AG04450 (cell line): ENCODE measurements at regions not wholly inside any gene's neighbourhood (a gene's known extent, or its start where the extent isn't known, plus 50 kb on each side); places are given as distances from the start of the nearest gene placed in this dataset.
"Not testable (repeated sequence)": the region's sequence is repeated elsewhere in the genome, so short reads cannot be mapped to it uniquely, and the experiment has no call there.

Experiments used
- CTCF ChIA-PET: fragments of 300-600, 350-600 bp; formaldehyde crosslinking; extraction: SDS; loops from one replicate; lab custom pipeline; 2022; ENCODE audit warnings: antibody characterized with exemption, inconsistent platforms; lab: Charles Lee
- POLR2A ChIA-PET: fragments of 350-600 bp; formaldehyde crosslinking; extraction: SDS; loops from one replicate; lab custom pipeline; 2021; ENCODE audit warnings: antibody characterized with exemption, inconsistent platforms; lab: Yijun Ruan, JAX
- DNase-seq: peaks from one replicate; pipeline ENCODE4 v3.0.0-alpha.2; 2011; ENCODE audit warnings: low read depth, low spot score
- H3K27ac ChIP-seq: one replicate; pipeline ENCODE4 v1.5.1; 2012; ENCODE audit warnings: low read depth, low read length, control low read depth
- H3K27me3 ChIP-seq: one replicate; pipeline ENCODE4 v1.6.0; 2012; ENCODE audit warnings: low read length; ENCODE audit not compliant: control insufficient read depth, insufficient read depth
- H3K4me3 ChIP-seq: 2 replicates; pipeline ENCODE4 v1.5.1; 2011; ENCODE audit warnings: mild to moderate bottlenecking, low read depth, low read length, control low read depth
- H3K9me3 ChIP-seq: 2 replicates; pipeline ENCODE4 v1.5.1; 2012; ENCODE audit warnings: low read length; ENCODE audit not compliant: control insufficient read depth, insufficient read depth
- CTCF ChIP-seq: IDR thresholded peaks from 2 replicates; pipeline ENCODE4 v1.5.1; 2011; ENCODE audit warnings: low read depth, low read length, control low read depth, inconsistent platforms

GRCh38 chr14:40025101-40025500, 592.9 kb upstream of the FBXO33 start:
- H3K27me3 ChIP-seq, result no peaks in the 10 kb centered on the region
- TF ChIP-seq CTCF, result no peak
- H3K27ac ChIP-seq, result no peak overlapping the region
- H3K4me3 ChIP-seq, result no peak overlapping the region
- POLR2A ChIA-PET, result no interaction called here
- no peak for DNase-seq
- CTCF ChIA-PET, result no interaction called here
- H3K9me3 ChIP-seq, result no peaks in the 10 kb centered on the region; the same call in 1 of the 2 replicates

- H3K27me3 ChIP-seq, result no peaks in the 10 kb centered on the region
- ChIA-PET CTCF (no interaction called here), POLR2A (no interaction called here)
- no peak for TF ChIP-seq CTCF
- no peak overlapping the region for H3K27ac ChIP-seq
- no peak for DNase-seq
- peaks cover 14% of the 10 kb centered on the region; the same call in 1 of the 2 replicates for H3K9me3 ChIP-seq
- H3K4me3 ChIP-seq, result no peak overlapping the region
These were observed 578.7 kb upstream of the FBXO33 start for GRCh38 chr14:40010961-40011360.

GRCh38 chr14:40009771-40010170, 577.5 kb upstream of the FBXO33 start:
- no peak for DNase-seq
- CTCF ChIA-PET, result no interaction called here
- POLR2A ChIA-PET, result no interaction called here
- H3K27ac ChIP-seq, result no peak overlapping the region
- no peak for TF ChIP-seq CTCF
- H3K4me3 ChIP-seq, result no peak overlapping the region
- peaks cover 14% of the 10 kb centered on the region; the same call in 1 of the 2 replicates for H3K9me3 ChIP-seq
- H3K27me3 ChIP-seq, result no peaks in the 10 kb centered on the region

- CTCF ChIA-PET, DNase-seq, H3K27ac ChIP-seq, H3K27me3 ChIP-seq, POLR2A ChIA-PET, H3K4me3 ChIP-seq: not testable (repeated sequence)
- H3K9me3 ChIP-seq, result peaks cover 14% of the 10 kb centered on the region; the same call in 1 of the 2 replicates
These were observed 576.1 kb upstream of the FBXO33 start for GRCh38 chr14:40008345-40008744.

GRCh38 chr14:40004871-40005500, 572.8 kb upstream of the FBXO33 start:
- Histone ChIP-seq H3K27ac (no peak overlapping the region), H3K27me3 (no peaks in the 10 kb centered on the region), H3K4me3 (no peak overlapping the region), H3K9me3 (peaks cover 17% of the 10 kb centered on the region)
- ChIA-PET POLR2A (no interaction called here), CTCF (no interaction called here)
- TF ChIP-seq CTCF, result no peak
- no peak for DNase-seq
